NB4 (cell line): ENCODE measurements at regions not wholly inside any gene's neighbourhood (a gene's known extent, or its start where the extent isn't known, plus 50 kb on each side); places are given as distances from the start of the nearest gene placed in this dataset.

Source experiments
- CTCF ChIP-seq: IDR thresholded peaks from one replicate; pipeline ENCODE4 v1.5.1; 2012; ENCODE audit warnings: low read depth, low read length
- MAX ChIP-seq: IDR thresholded peaks from 2 replicates; pipeline ENCODE4 v1.6.1; 2011; ENCODE audit warnings: low read depth, low read length
- MYC ChIP-seq: IDR thresholded peaks from 2 replicates; pipeline ENCODE4 v1.6.1; 2011; ENCODE audit warnings: low read depth, low read length
- POLR2A ChIP-seq: IDR thresholded peaks from 2 replicates; pipeline ENCODE4 v1.6.1; 2011; ENCODE audit warnings: mild to moderate bottlenecking; ENCODE audit not compliant: insufficient read length; ENCODE audit errors: extremely low read depth

GRCh38 chr6:78483553-78484197 lies 383.7 kb upstream of the IRAK1BP1 start:
- TF ChIP-seq POLR2A (no peak), CTCF (no peak), MYC (no peak), MAX (no peak)
